IMR-90 (cell line): ENCODE measurements at regions not wholly inside any gene's neighbourhood (a gene's known extent, or its start where the extent isn't known, plus 50 kb on each side); places are given as distances from the start of the nearest gene placed in this dataset.

Source experiments
- ATAC-seq: fragments of 200-7000 bp; cut with Tn5 transposase; 2 replicates; pipeline ENCODE4 v1.9.1; 2020; ENCODE audit warnings: low read depth, mild to moderate bottlenecking, moderate library complexity
- BruUV-seq: library from RNA; stranded (reverse); fragments of 400-500 nt; replicated peaks from 2 replicates; lab custom pipeline; 2021; lab: Mats Ljungman, UMichigan
- CTCF ChIA-PET: fragments of 300-600 bp; formaldehyde crosslinking; extraction: SDS; loops from one replicate; lab custom pipeline; 2021; ENCODE audit warnings: antibody characterized with exemption; lab: Yijun Ruan, JAX
- POLR2A ChIA-PET: fragments of 300-600 bp; sonication (Branson Sonifier 250); formaldehyde crosslinking; loops from one replicate; lab custom pipeline; 2022; ENCODE audit warnings: antibody characterized with exemption; ENCODE audit not compliant: unreplicated experiment; lab: Charles Lee
- DNase-seq: peaks from one replicate; pipeline ENCODE4 v3.0.0; 2013
- H2AFZ ChIP-seq: replicated peaks from 2 replicates; pipeline ENCODE3; 2013; ENCODE audit warnings: low read length, mild to moderate bottlenecking; ENCODE audit not compliant: poor library complexity
- H2AK5ac ChIP-seq: 2 replicates; pipeline ENCODE4 v1.6.1; 2013; ENCODE audit warnings: low read depth, low read length, inconsistent platforms
- H2AK9ac ChIP-seq: replicated peaks from 2 replicates; pipeline ENCODE3; 2013; ENCODE audit warnings: mild to moderate bottlenecking, low read depth, low read length, moderate library complexity; ENCODE audit not compliant: poor library complexity
- H2BK120ac ChIP-seq: 2 replicates; pipeline ENCODE4 v1.6.1; 2013; ENCODE audit warnings: low read depth, low read length, inconsistent platforms
- H2BK15ac ChIP-seq: 3 replicates; pipeline ENCODE4 v1.6.1; 2013; ENCODE audit warnings: low read depth, low read length, inconsistent platforms
- H2BK20ac ChIP-seq: 2 replicates; pipeline ENCODE4 v1.6.1; 2013; ENCODE audit warnings: low read depth, mild to moderate bottlenecking, inconsistent platforms, low read length, moderate library complexity
- H2BK5ac ChIP-seq: 2 replicates; pipeline ENCODE4 v1.6.1; 2013; ENCODE audit warnings: mild to moderate bottlenecking, low read depth, low read length, inconsistent platforms; ENCODE audit not compliant: poor library complexity, severe bottlenecking
- H3K14ac ChIP-seq: replicated peaks from 2 replicates; pipeline ENCODE4 v1.6.1; 2013; ENCODE audit warnings: low read depth, low read length, inconsistent platforms
- H3K18ac ChIP-seq: 2 replicates; pipeline ENCODE4 v1.6.1; 2013; ENCODE audit warnings: low read depth, low read length, control low read depth
- H3K23ac ChIP-seq: 2 replicates; pipeline ENCODE4 v1.6.1; 2013; ENCODE audit warnings: low read depth, low read length, inconsistent platforms
- H3K27ac ChIP-seq: 2 replicates; pipeline ENCODE4 v1.5.1; 2013; ENCODE audit warnings: mild to moderate bottlenecking, control low read depth, low read length; ENCODE audit not compliant: insufficient read depth
- H3K27me3 ChIP-seq: 2 replicates; pipeline ENCODE4 v1.6.1; 2013; ENCODE audit warnings: low read length; ENCODE audit not compliant: control insufficient read depth, insufficient read depth
- H3K36me3 ChIP-seq: 2 replicates; pipeline ENCODE4 v1.6.1; 2013; ENCODE audit warnings: low read length, mixed read lengths; ENCODE audit not compliant: control insufficient read depth, insufficient read depth
- H3K4ac ChIP-seq: 2 replicates; pipeline ENCODE4 v1.6.1; 2013; ENCODE audit warnings: low read depth, low read length, inconsistent platforms
- H3K4me1 ChIP-seq: 2 replicates; pipeline ENCODE4 v1.6.1; 2013; ENCODE audit warnings: low read length, mixed read lengths; ENCODE audit not compliant: control insufficient read depth, insufficient read depth
- H3K4me2 ChIP-seq: 2 replicates; pipeline ENCODE4 v1.6.1; 2013; ENCODE audit warnings: low read depth, mild to moderate bottlenecking, control low read depth, low read length, moderate library complexity
- H3K4me3 ChIP-seq: 2 replicates; pipeline ENCODE4 v1.5.1; 2013; ENCODE audit warnings: low read depth, mild to moderate bottlenecking, control low read depth, low read length, moderate library complexity; ENCODE audit not compliant: insufficient read depth
- H3K56ac ChIP-seq: 2 replicates; pipeline ENCODE4 v1.6.1; 2013; ENCODE audit warnings: low read length, inconsistent platforms; ENCODE audit not compliant: insufficient read depth; ENCODE audit errors: extremely low read depth
- H3K79me1 ChIP-seq, 2 experiments: 2 replicates each; pipeline ENCODE4 v1.6.1; 2013; ENCODE audit warnings: low read length in 2 of 2, inconsistent platforms in 1 of 2, low read depth in 1 of 2
- H3K9ac ChIP-seq: 2 replicates; pipeline ENCODE4 v1.6.1; 2013; ENCODE audit warnings: low read depth, low read length, control low read depth
- H3K9me1 ChIP-seq: 2 replicates; pipeline ENCODE4 v1.6.1; 2013; ENCODE audit warnings: low read length, inconsistent platforms; ENCODE audit not compliant: insufficient read depth
- H3K9me3 ChIP-seq: 2 replicates; pipeline ENCODE4 v1.6.1; 2013; ENCODE audit warnings: low read length; ENCODE audit not compliant: control insufficient read depth, insufficient read depth
- H4K20me1 ChIP-seq: 2 replicates; pipeline ENCODE4 v1.6.1; 2013; ENCODE audit warnings: low read length, inconsistent platforms; ENCODE audit not compliant: insufficient read depth
- H4K5ac ChIP-seq: 2 replicates; pipeline ENCODE4 v1.6.1; 2013; ENCODE audit warnings: mild to moderate bottlenecking, low read depth, low read length, control low read depth
- H4K8ac ChIP-seq, 2 experiments: 2 replicates each; pipeline ENCODE4 v1.6.1; 2013; ENCODE audit warnings: low read depth in 2 of 2, low read length in 2 of 2, control low read depth in 1 of 2, inconsistent platforms in 1 of 2
- H4K91ac ChIP-seq: 2 replicates; pipeline ENCODE4 v1.6.1; 2013; ENCODE audit warnings: low read depth, low read length, inconsistent platforms; ENCODE audit not compliant: insufficient read depth
- BHLHE40 ChIP-seq: fragments of 150-350 bp; IDR thresholded peaks from 2 replicates; pipeline ENCODE4 v1.6.1; 2016; ENCODE audit warnings: mild to moderate bottlenecking, low read depth, low read length
- CEBPB ChIP-seq: IDR thresholded peaks from 2 replicates; pipeline ENCODE4 v1.6.1; 2012; ENCODE audit warnings: low read depth, low read length, improper control_type of control experiment
- CTCF ChIP-seq: conservative IDR thresholded peaks from 2 replicates; pipeline ENCODE4 v1.5.1; 2012; ENCODE audit warnings: mild to moderate bottlenecking, low read depth, low read length, improper control_type of control experiment
- ELK1 ChIP-seq: fragments of 150-350 bp; IDR thresholded peaks from 2 replicates; pipeline ENCODE4 v1.6.1; 2016; ENCODE audit warnings: low read depth, mild to moderate bottlenecking, low read length, moderate library complexity, borderline replicate concordance
- MAZ ChIP-seq: IDR thresholded peaks from 2 replicates; pipeline ENCODE4 v1.6.1; 2012; ENCODE audit warnings: low read depth, mild to moderate bottlenecking, low read length, improper control_type of control experiment, moderate library complexity, borderline replicate concordance
- MXI1 ChIP-seq: IDR thresholded peaks from 2 replicates; pipeline ENCODE4 v1.6.1; 2012; ENCODE audit warnings: low read depth, mild to moderate bottlenecking, low read length, moderate library complexity, borderline replicate concordance
- SMC3 ChIP-seq: fragments of 150-350 bp; IDR thresholded peaks from 2 replicates; pipeline ENCODE4 v1.6.1; 2016; ENCODE audit warnings: low read depth, mild to moderate bottlenecking, antibody characterized with exemption, low read length, moderate library complexity
- USF2 ChIP-seq: fragments of 150-350 bp; IDR thresholded peaks from 2 replicates; pipeline ENCODE4 v1.6.1; 2017; ENCODE audit warnings: mild to moderate bottlenecking, antibody characterized with exemption, low read length, low read depth
- WGBS, 2 experiments: methylation state at CpG; one replicate each; pipeline versions ENCODE4 v1.1.5 to v1.1.7; 2013; ENCODE audit warnings: missing lambda C conversion rate in 2 of 2; ENCODE audit not compliant: insufficient read length in 1 of 2; ENCODE audit errors: extremely low coverage in 2 of 2; 5-methylcytosine and 5-hydroxymethylcytosine counted together
- dilution Hi-C: fragments of 300-500 bp; cut with HindIII; formaldehyde crosslinking; loops from one replicate; pipeline ENCODE4 v1.14.3; 2018; ENCODE audit warnings: low sequenced_read_pairs; ENCODE audit not compliant: unreplicated experiment
- in situ Hi-C: fragments of 300-500 bp; cut with MboI; formaldehyde crosslinking; loops from 3 replicates; pipeline ENCODE4 v1.14.3; 2019; ENCODE audit warnings: low sequenced_read_pairs, inconsistent platforms, mixed read lengths
- intact Hi-C: fragments of 100-400 bp; cut with micrococcal nuclease; formaldehyde crosslinking; loops from 2 replicates; pipeline ENCODE4 v1.10.0; 2022

- no peaks in the 10 kb centered on the region for H3K9me3 ChIP-seq
- WGBS, 2 experiments, result no CpG with 5 or more reads among the region's 1 CpG
- H3K18ac ChIP-seq, result no peak overlapping the region
- H3K4ac ChIP-seq, result no peak overlapping the region
- in situ Hi-C loops (no loop called here), intact Hi-C loops (no loop called here), dilution Hi-C loops (no loop called here)
- H4K20me1 ChIP-seq, result no peaks in the 10 kb centered on the region
- no peak overlapping the region for H3K27ac ChIP-seq
- H3K4me3 ChIP-seq, result no peak overlapping the region
- no peak overlapping the region for H3K4me2 ChIP-seq
- H2AK9ac ChIP-seq, result no peak overlapping the region
- H2AK5ac ChIP-seq, result no peak overlapping the region
- ChIA-PET POLR2A (no interaction called here), CTCF (no interaction called here)
- no peak overlapping the region for H4K8ac ChIP-seq
- H4K91ac ChIP-seq, result no peak overlapping the region
- no peaks in the 10 kb centered on the region; the same call in 1 of the 2 replicates for H3K27me3 ChIP-seq
- H3K36me3 ChIP-seq, result no peaks in the 10 kb centered on the region
- DNase-seq (no peak), ATAC-seq (no peak)
- H4K5ac ChIP-seq, result no peak overlapping the region
- no peak for TF ChIP-seq ELK1
- TF ChIP-seq SMC3, result no peak
- TF ChIP-seq CTCF, result no peak
- TF ChIP-seq MXI1, result no peak
- TF ChIP-seq USF2, result no peak
- no peak for TF ChIP-seq BHLHE40
- TF ChIP-seq CEBPB, result no peak
- TF ChIP-seq MAZ, result no peak
- no peak overlapping the region for H2AFZ ChIP-seq
- H3K14ac ChIP-seq, result no peak overlapping the region
- H3K23ac ChIP-seq, result no peak overlapping the region
- H3K4me1 ChIP-seq, result no peaks in the 10 kb centered on the region
- H2BK20ac ChIP-seq, result no peak overlapping the region
- H2BK120ac ChIP-seq, result no peak overlapping the region
- no peak overlapping the region for H3K9ac ChIP-seq
- BruUV-seq, result no TSS peak
- H2BK15ac ChIP-seq, result no peak overlapping the region
- no peak overlapping the region for H3K56ac ChIP-seq
- no peaks in the 10 kb centered on the region for H3K79me1 ChIP-seq
- no peak overlapping the region for H2BK5ac ChIP-seq
- H3K9me1 ChIP-seq, result no peaks in the 10 kb centered on the region
Measured at GRCh38 chr3:73954506-73954905, 329.8 kb upstream of the PDZRN3 start.
